GM19328 (cell line): ENCODE measurements at regions not wholly inside any gene's neighbourhood (a gene's known extent, or its start where the extent isn't known, plus 50 kb on each side); places are given as distances from the start of the nearest gene placed in this dataset.
"Not testable (repeated sequence)": the region's sequence is repeated elsewhere in the genome, so short reads cannot be mapped to it uniquely, and the experiment has no call there.

Experiments used
- ATAC-seq: cut with Tn5 transposase; IDR thresholded peaks from one replicate; pipeline ENCODE4 v1.9.1; 2021; ENCODE audit warnings: mild to moderate bottlenecking, moderate library complexity; ENCODE audit not compliant: unreplicated experiment

- no peak for ATAC-seq
Observed at GRCh38 chr18:70640336-70640887, 351.6 kb downstream of the SOCS6 start.

- ATAC-seq: no peak
Observed at GRCh38 chr18:70636991-70637390, 348.1 kb downstream of the SOCS6 start.

DNA sequence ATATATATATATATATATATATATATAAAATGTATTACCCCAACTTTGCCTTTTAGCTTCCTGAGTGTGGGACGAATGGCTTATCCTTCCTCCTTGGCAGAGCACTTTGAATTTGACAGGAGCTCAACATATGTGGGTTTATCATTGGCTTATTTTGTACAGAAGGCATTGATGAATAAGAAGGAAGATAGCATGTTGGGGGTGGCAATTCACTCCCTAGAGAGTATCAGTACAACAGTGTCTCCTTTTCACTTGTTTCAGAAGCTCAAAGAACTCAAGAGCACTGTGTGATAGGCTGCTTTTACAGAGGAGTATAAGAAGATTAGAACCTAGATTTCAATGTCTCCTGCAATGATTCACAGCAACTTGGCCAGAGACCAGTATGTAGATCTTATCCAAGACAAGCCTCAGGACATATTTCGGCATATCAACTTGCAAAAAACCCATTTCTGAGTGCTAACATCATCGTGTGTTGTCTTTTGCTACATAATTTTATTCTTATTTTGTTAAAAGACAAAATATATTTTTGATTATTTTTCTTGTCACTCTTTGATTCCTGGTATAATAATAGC lies 345.8 kb downstream of the SOCS6 start:
- ATAC-seq: no peak

- no peak for ATAC-seq
Observed at GRCh38 chr18:70627182-70627802, 338.4 kb downstream of the SOCS6 start.

- ATAC-seq: no peak
Observed at GRCh38 chr18:70622622-70623419, 334.0 kb downstream of the SOCS6 start.

GRCh38 chr18:70621710-70622109 lies 332.9 kb downstream of the SOCS6 start:
- no peak for ATAC-seq

DNA sequence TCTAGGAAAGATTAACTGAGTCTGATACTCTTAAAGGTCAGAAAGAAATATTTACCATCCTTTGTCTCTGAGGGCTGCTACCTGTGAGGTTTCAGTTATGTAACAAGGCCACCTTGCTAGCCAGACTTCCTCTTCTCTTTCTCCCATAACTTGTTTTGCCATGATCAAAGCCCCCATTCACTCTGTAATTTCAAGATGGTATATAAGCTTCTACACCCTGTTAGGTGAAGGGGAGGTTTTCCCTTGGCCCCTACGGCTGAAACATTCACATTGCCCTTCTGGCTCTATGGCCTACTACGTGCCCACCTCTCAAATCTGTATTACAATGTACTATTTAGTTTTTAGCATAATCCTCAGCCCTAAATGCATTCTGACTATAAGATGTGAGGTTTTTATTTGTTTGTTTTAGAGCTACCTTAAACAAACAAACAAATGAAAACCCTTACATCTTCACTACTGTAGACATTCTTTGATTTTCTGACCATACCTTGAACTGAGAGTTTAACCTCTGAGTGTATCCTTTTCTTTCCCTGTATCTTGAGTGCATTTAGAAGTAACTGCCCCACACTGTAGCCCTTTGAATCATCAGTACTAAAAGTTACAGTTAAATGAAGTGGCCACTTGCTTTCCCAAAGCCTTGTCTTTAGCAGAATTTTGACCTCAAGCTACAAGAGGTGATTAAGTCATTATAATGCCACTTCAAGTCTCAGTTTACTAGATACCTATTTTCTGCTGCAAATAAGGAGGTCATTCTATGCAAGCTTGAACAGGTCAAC lies 332.2 kb downstream of the SOCS6 start:
- no peak for ATAC-seq

- ATAC-seq: no peak
Observed at GRCh38 chr18:70617020-70617763, 328.3 kb downstream of the SOCS6 start.

DNA sequence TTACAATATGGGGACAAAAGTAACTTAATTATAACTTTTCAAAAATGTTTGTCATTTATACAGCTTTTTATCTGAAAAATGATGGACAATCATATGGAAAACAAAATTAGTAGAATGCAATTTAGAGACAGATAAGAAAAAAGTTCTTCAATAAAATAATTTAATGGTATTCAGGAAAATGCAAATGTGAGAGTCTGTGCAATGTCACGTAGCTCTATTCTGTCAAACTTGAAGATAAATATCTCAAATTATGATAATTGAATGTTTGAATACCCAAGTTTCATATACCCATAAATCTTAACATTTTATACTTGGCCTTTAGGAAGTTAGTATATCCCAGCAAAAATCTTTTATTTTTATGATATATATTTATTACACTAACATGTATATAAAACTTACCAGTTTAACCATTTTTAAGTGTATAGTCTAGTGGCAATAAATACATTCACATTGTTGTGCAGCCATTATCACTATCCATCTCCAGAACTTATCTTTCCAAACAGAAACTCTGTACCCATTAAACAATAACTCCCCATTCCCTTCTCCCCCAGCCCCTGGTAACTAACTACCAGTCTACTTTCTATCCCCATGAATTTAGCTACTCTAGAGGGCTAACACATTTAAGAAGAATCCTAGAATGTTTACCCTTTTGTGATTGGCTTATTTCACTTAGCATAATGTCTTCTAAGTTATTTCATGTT lies 311.5 kb downstream of the SOCS6 start:
- no peak for ATAC-seq

DNA sequence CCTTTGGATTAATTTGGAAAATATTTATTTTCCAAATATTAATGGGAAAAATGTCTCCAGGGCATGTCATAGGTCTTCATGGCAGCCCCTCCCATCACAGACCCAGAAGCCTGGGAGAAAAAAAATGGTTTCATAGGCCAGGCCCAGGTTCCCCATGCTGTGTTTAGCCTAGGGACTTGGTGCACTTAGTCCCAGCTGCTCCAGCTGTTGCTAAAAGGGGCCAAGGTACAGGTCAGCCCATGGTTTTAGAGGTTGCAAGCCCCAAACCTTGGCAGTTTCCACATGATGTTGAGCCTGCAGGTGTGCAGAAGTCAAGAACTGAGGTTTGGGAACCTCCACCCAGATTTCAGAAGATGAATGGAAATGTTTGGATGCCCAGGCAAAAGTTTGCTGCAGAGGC lies 309.6 kb downstream of the SOCS6 start:
- no peak for ATAC-seq

DNA sequence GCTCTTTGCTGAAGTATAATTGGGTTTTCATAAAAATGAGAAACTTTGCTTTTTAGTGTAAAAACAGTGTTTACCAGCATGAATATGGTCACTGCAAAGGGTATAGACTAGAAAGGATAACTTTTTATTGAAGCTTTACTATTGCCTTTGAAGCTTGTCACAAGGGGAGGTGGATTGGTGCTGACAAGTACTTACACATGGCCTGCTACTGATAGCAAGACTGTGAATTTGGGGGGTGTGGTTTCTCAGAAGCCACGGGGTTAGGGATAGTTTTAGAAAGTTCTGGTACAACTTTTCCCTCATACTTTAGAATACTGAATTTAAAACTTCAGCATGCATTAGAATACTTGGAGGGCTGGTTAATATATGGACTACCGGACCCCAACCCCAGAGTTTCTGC lies 294.1 kb downstream of the SOCS6 start:
- ATAC-seq: no peak

DNA sequence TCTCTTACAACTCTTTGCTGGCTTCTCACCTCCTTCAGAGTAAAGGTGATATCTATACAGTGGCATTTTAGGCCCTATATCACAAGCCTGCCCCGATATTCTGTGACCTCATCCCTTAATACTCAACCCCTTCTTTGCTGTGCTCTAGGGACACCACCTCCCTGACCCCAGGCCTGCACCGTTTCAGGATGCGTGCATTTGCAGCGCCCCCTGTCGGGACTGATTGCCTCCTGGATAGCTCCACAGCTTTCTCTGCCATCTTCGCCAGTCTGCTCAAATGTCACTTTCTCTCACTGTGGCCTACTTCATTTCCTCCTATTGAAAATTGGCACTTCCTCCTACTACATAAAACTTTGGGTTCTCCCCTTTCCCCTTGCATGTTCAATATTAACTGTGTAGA lies 289.6 kb downstream of the SOCS6 start:
- no peak for ATAC-seq

DNA sequence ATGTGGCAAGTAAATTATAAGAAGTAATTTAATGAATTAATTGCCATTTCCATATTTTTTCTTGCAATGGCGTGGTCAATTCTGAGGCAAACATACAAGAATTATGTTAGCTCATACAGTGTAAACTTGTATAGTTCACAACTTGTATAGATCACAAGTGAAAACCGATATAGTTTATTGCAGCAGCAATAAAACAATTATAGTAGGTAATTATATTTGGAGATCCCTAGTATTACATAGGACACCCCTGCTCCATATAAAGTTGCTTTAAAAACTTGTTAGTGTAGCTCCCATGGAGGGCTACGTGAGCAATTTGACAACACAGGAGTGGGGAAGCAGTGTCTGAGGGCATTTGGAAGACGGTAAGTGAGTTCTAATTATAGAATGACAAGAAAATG lies 288.2 kb downstream of the SOCS6 start:
- no peak for ATAC-seq

DNA sequence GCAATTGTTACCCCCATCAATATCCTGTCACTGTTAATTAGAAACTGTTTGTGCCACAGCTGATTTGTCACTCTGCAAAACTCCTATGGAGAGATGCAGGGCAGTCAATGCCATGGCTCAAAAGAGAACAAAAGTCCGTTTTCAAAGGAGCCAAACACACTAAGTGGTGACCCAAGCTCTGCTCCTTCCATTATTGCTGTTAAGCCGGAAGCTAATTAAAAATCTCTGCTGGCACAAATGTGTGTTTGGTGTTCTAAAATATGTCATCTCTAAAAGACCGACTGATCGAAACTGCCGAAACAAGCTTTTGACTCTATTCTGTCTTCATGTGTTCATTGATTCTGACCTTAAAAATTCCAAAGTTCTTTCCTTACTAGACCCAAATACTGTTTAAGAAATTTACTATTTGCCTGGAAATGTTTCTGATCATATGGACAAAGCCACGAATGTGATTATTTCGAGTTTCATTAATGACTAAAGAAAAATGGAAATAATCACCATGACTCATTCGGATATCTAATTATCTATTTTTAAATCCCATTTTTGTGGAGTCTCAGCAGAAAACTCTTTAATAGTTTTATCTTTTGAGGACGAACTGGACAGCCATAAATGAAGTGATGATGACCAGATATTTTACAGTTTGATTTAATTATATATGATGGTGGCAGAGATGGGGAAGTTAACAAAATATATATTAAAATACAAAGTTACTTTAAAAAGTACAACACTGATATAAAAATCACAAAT lies 287.6 kb downstream of the SOCS6 start:
- no peak for ATAC-seq

- ATAC-seq: not testable (repeated sequence)
Observed at GRCh38 chr18:70574951-70575350, 286.1 kb downstream of the SOCS6 start.

DNA sequence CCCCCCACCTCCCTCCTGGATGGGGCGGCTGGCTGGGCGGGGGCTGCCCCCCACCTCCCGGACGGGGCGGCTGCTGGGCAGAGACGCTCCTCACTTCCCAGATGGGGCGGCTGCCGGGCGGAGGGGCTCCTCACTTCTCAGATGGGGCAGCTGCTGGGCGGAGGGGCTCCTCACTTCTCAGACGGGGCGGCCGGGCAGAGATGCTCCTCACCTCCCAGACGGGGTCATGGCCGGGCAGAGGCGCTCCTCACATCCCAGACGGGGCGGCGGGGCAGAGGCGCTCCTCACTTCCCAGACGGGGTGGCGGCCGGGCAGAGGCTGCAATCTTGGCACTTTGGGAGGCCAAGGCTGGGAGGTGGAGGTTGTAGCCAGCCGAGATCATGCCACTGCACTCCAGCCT lies 280.8 kb downstream of the SOCS6 start:
- ATAC-seq: not testable (repeated sequence)

- ATAC-seq: no peak
Observed at GRCh38 chr18:70559446-70559845, 270.6 kb downstream of the SOCS6 start.

DNA sequence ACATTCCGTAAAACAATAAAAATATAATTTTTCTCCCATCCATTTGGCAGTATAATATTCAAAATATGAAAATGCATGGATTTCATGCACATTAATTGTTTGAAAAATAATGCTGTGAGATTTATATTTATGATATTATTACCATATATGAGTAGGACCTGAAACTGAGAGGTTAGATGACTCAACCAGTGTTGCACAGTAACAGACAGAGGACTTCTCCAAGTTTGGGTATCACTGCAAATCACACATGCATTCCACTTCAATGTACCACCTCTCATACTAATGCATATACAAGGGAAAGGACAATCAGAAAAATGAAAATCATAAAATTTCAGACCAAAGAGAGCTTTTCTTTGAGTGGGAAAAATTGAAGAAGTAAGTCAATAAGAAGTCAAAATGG lies 269.5 kb downstream of the SOCS6 start:
- no peak for ATAC-seq

DNA sequence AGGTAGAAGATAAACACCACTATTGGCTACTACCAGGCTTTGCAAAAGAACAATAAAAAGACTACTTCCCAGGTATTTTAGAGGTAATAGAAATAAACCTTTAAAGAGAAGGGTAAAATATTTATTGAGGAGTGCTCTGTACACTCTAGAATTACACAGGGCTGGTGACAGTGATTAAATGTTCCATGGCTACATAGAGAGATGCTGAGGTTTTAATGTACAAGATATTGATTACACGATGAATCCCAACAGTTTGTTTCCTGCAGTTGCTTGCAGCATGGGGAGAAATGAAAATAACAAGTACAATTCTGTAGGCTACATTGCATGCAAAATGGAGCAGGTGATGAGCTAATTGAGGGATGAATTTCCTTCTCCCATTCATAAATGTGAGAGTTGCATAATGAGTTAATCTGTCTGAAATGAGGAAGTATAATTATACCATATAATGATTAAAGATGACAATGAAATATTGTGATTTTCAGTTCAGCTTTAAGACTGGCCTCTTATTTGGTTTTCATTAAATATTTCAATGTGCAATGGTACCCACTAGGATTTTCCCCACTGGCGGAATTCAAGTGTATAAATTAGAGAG lies 266.1 kb downstream of the SOCS6 start:
- ATAC-seq: no peak
